ENCODE measurements at regions not wholly inside any gene's neighbourhood (a gene's known extent, or its start where the extent isn't known, plus 50 kb on each side); places are given as distances from the start of the nearest gene placed in this dataset.

DNA sequence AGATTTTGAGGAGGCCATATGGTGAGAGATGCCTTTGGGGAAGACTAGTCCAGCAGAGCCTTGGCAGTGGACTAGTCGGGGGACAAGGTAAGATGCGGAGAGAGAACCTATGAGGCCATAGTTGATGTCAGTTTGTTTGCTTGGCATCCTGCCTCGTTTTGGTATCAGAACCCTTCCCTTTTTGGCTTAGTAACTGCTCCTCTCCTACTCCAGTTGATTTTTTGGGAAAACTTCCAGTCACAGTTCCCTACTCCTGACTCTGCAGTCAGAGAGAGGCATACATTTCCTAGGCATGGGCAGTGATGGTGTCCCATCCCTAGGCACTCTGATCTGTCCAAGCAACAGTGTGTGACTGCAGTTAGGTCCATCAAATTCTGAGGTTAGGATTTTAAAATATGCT lies 398.3 kb downstream of the AEBP2 start:
- H2AFZ ChIP-seq (ENCODE audit: low read depth, low read length): no peak overlapping the region
- no peak overlapping the region for H3K9ac ChIP-seq (ENCODE audit: insufficient read depth in 1 of 2, low read depth in 2 of 2, low read length in 2 of 2)
- intact Hi-C loops (cut with micrococcal nuclease): no loop called here
- WGBS (ENCODE audit: insufficient coverage, low coverage, missing lambda C conversion rate): 5% methylated on average over 3 of the region's 3 CpGs
- H3K27ac ChIP-seq (ENCODE audit: extremely low read depth, low read depth, low read length): no peak overlapping the region
- ChIA-PET CTCF (ENCODE audit: low intra/inter-chr PET ratio) (no interaction called here), POLR2A (no interaction called here)
- H4K20me1 ChIP-seq (replicated peaks; ENCODE audit: control insufficient read depth, insufficient read depth, low read length): no peaks in the 10 kb centered on the region
- no peaks in the 10 kb centered on the region for H3K9me3 ChIP-seq (replicated peaks; ENCODE audit: control insufficient read depth, insufficient read depth, low read depth, low read length)
- in situ Hi-C loops (cut with MboI): no loop called here
- H3K4me3 ChIP-seq: no peak overlapping the region
- BruUV-seq (replicated peaks): no TSS peak
- no peaks in the 10 kb centered on the region for H3K79me2 ChIP-seq (ENCODE audit: control insufficient read depth, insufficient read depth, low read length)
- no peaks in the 10 kb centered on the region for H3K4me1 ChIP-seq (replicated peaks in 1 of 2; ENCODE audit: control insufficient read depth in 2 of 2, insufficient read depth in 2 of 2, low read length in 2 of 2)
- no peaks in the 10 kb centered on the region for H3K27me3 ChIP-seq (ENCODE audit: control insufficient read depth in 2 of 2, insufficient read depth in 2 of 2, low read length in 2 of 2)
- DNase-seq (ENCODE audit: extremely low read depth in 1 of 4, low spot score in 3 of 4) (no peak), ATAC-seq (no peak), FAIRE-seq (no peak)
- no peak for TF ChIP-seq ZNF778 (CRISPR knock-in tag; IDR thresholded peaks at IDR 0.05)
- TF ChIP-seq, protein P1, sequence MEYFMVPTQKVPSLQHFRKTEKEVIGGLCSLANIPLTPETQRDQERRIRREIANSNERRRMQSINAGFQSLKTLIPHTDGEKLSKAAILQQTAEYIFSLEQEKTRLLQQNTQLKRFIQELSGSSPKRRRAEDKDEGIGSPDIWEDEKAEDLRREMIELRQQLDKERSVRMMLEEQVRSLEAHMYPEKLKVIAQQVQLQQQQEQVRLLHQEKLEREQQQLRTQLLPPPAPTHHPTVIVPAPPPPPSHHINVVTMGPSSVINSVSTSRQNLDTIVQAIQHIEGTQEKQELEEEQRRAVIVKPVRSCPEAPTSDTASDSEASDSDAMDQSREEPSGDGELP (CRISPR knock-in tag; IDR thresholded peaks at IDR 0.05; ENCODE audit: borderline replicate concordance): no peak
- no peak for TF ChIP-seq ZKSCAN3 (CRISPR knock-in tag; IDR thresholded peaks at IDR 0.05)
- TF ChIP-seq TAF9B (IDR thresholded peaks at IDR 0.05; ENCODE audit: partially characterized antibody): no peak
- TF ChIP-seq, protein P2, sequence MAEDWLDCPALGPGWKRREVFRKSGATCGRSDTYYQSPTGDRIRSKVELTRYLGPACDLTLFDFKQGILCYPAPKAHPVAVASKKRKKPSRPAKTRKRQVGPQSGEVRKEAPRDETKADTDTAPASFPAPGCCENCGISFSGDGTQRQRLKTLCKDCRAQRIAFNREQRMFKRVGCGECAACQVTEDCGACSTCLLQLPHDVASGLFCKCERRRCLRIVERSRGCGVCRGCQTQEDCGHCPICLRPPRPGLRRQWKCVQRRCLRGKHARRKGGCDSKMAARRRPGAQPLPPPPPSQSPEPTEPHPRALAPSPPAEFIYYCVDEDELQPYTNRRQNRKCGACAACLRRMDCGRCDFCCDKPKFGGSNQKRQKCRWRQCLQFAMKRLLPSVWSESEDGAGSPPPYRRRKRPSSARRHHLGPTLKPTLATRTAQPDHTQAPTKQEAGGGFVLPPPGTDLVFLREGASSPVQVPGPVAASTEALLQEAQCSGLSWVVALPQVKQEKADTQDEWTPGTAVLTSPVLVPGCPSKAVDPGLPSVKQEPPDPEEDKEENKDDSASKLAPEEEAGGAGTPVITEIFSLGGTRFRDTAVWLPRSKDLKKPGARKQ (CRISPR knock-in tag; IDR thresholded peaks at IDR 0.05): no peak
- TF ChIP-seq RB1 (IDR thresholded peaks at IDR 0.05; ENCODE audit: low read depth): no peak
- no peak for TF ChIP-seq EP400 (IDR thresholded peaks at IDR 0.05)
- TF ChIP-seq NCOA6 (IDR thresholded peaks at IDR 0.05): no peak
- no peak for TF ChIP-seq MBD2 (IDR thresholded peaks at IDR 0.05; ENCODE audit: borderline replicate concordance, low read depth)
- no peaks in the 10 kb centered on the region for H3K36me3 ChIP-seq (ENCODE audit: control insufficient read depth, insufficient read depth, low read length)
- no peaks in the 10 kb centered on the region for H3K9me1 ChIP-seq (ENCODE audit: control insufficient read depth, insufficient read depth, low read length)
- no peak overlapping the region for H3K4me2 ChIP-seq (ENCODE audit: insufficient read depth, low read length)

All from K562 (cell line).